Prostate gland (tissue), 2 donors: ENCODE measurements at regions not wholly inside any gene's neighbourhood (a gene's known extent, or its start where the extent isn't known, plus 50 kb on each side); places are given as distances from the start of the nearest gene placed in this dataset.

Experiments
- DNase-seq: peaks from one replicate; pipeline ENCODE4 v3.0.0-alpha.2; 2019; ENCODE audit warnings: low spot score
- H3K27ac ChIP-seq, 2 donors: fragments of 200-600 bp; sonication (generic); 2 replicates each; pipeline ENCODE4 v1.5.1; 2017 to 2019
- H3K27me3 ChIP-seq: fragments of 200-600 bp; sonication (generic); replicated peaks from 2 replicates; pipeline ENCODE4 v1.5.1; 2019; ENCODE audit not compliant: insufficient read depth
- H3K36me3 ChIP-seq, 2 donors: fragments of 200-600 bp; sonication (generic); 1 replicate in 1 of 2; 2 replicates in 1 of 2; pipeline versions ENCODE4 v1.5.1 to v1.8.1; 2017 to 2019
- H3K4me1 ChIP-seq: fragments of 200-600 bp; sonication (generic); replicated peaks from 2 replicates; pipeline ENCODE4 v1.5.1; 2019
- H3K4me3 ChIP-seq, 2 donors: fragments of 200-600 bp; sonication (generic); 2 replicates each; pipeline ENCODE4 v1.5.1; 2017 to 2019
- H3K9me3 ChIP-seq: fragments of 200-600 bp; sonication (generic); 2 replicates; pipeline ENCODE4 v1.5.1; 2017
- POLR2A ChIP-seq: fragments of 450-650 bp; IDR thresholded peaks from one replicate; pipeline ENCODE4 v1.6.1; 2016; ENCODE audit warnings: antibody characterized with exemption, mild to moderate bottlenecking
- POLR2AphosphoS5 ChIP-seq: sonication (generic); formaldehyde crosslinking; IDR thresholded peaks from one replicate; pipeline ENCODE4 v1.6.1; 2017; ENCODE audit warnings: antibody characterized with exemption
- WGBS: methylation state at CpG from one replicate; pipeline ENCODE4 v1.1.5; 2018; 5-methylcytosine and 5-hydroxymethylcytosine counted together
- intact Hi-C: fragments of 100-400 bp; cut with DNase I; formaldehyde crosslinking; loops from one replicate; pipeline ENCODE4 v1.14.2; 2022
- TF ChIP-seq, protein P1 (sequence below), 4 experiments: fragments of 200-600 bp in 2 of 4; fragments of 450-650 bp in 2 of 4; sonication (generic) in 2 of 4; IDR thresholded peaks; 1 replicate in 3 of 4; 2 replicates in 1 of 4; pipeline ENCODE4 v1.5.1; 2016 to 2019; ENCODE audit warnings: antibody characterized with exemption in 4 of 4, mild to moderate bottlenecking in 2 of 4, moderate library complexity in 2 of 4

GRCh38 chr3:177899275-177900067, 636.8 kb upstream of the KCNMB2 start:
- no peaks in the 10 kb centered on the region for H3K4me1 ChIP-seq
- DNase-seq = no peak
- TF ChIP-seq, protein P1, sequence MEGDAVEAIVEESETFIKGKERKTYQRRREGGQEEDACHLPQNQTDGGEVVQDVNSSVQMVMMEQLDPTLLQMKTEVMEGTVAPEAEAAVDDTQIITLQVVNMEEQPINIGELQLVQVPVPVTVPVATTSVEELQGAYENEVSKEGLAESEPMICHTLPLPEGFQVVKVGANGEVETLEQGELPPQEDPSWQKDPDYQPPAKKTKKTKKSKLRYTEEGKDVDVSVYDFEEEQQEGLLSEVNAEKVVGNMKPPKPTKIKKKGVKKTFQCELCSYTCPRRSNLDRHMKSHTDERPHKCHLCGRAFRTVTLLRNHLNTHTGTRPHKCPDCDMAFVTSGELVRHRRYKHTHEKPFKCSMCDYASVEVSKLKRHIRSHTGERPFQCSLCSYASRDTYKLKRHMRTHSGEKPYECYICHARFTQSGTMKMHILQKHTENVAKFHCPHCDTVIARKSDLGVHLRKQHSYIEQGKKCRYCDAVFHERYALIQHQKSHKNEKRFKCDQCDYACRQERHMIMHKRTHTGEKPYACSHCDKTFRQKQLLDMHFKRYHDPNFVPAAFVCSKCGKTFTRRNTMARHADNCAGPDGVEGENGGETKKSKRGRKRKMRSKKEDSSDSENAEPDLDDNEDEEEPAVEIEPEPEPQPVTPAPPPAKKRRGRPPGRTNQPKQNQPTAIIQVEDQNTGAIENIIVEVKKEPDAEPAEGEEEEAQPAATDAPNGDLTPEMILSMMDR (IDR thresholded peaks at IDR 0.05) = no peak
- TF ChIP-seq POLR2A (no peak), POLR2AphosphoS5 (no peak)
- no peak overlapping the region for H3K4me3 ChIP-seq
- H3K27me3 ChIP-seq = no peaks in the 10 kb centered on the region
- intact Hi-C loops = no loop called here
- WGBS = 96% methylated on average over 9 of the region's 9 CpGs
- H3K9me3 ChIP-seq = no peaks in the 10 kb centered on the region
- no peaks in the 10 kb centered on the region for H3K36me3 ChIP-seq
- no peak overlapping the region for H3K27ac ChIP-seq

DNA sequence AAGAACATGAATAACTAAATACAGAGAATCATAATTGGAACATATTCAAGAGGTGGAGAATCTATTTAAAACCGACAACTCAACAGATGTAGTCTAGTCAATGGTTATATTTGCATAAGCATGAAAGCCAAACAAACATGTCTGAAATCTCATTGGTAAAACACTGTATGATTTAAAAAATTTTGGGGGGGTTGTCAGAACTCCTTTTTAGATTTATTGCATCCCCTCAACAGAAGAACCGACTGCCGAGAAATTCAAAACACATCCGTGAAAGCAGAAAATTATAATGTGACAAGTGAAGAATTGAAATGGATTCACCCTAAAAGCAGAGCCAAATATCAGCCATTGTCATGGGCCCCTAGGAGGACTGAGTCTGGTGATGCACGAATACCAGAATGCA, 633.4 kb upstream of the KCNMB2 start:
- TF ChIP-seq, protein P1 (IDR thresholded peaks at IDR 0.05) = no peak
- TF ChIP-seq POLR2AphosphoS5 = no peak
- TF ChIP-seq POLR2A = no peak
- intact Hi-C loops = no loop called here
- WGBS = 95% methylated on average over 5 of the region's 5 CpGs

DNA sequence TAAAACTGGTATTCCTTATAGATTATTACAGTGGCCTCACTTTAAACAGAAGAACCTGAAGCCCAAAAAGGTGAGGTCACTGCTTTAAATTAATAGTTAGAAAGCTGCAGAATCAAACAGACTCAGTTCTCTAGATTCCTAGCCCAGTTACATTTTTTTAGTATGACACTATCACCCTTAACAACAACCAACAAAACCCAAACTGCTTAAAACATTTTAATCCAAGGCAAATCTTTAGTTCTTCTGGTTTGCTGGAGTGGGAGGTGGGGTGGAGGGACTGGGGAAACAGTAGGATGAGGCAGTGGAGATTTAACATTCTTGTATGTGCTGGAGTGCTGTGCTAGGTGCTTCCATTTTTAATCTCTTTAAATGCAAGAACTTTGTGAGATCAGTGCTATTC, 631.6 kb upstream of the KCNMB2 start:
- Histone ChIP-seq H3K4me3 (no peak overlapping the region), H3K36me3 (no peaks in the 10 kb centered on the region), H3K27me3 (no peaks in the 10 kb centered on the region), H3K9me3 (no peaks in the 10 kb centered on the region), H3K4me1 (peaks cover 7% of the 10 kb centered on the region), H3K27ac (peak overlapping the region in 1 of 2 donors; percentile 36)
- TF ChIP-seq POLR2A = no peak
- TF ChIP-seq, protein P1 (IDR thresholded peaks at IDR 0.05) = no peak
- no peak for TF ChIP-seq POLR2AphosphoS5
- DNase-seq = no peak
- intact Hi-C loops = no loop called here

More for the DNA sequence above, 633.4 kb upstream of the KCNMB2 start:
- H3K36me3 ChIP-seq = no peaks in the 10 kb centered on the region
- no peaks in the 10 kb centered on the region for H3K9me3 ChIP-seq
- H3K4me3 ChIP-seq = no peak overlapping the region
- H3K4me1 ChIP-seq = peaks cover 7% of the 10 kb centered on the region
- no peaks in the 10 kb centered on the region for H3K27me3 ChIP-seq
- no peak for DNase-seq
- H3K27ac ChIP-seq = no peak overlapping the region

DNA sequence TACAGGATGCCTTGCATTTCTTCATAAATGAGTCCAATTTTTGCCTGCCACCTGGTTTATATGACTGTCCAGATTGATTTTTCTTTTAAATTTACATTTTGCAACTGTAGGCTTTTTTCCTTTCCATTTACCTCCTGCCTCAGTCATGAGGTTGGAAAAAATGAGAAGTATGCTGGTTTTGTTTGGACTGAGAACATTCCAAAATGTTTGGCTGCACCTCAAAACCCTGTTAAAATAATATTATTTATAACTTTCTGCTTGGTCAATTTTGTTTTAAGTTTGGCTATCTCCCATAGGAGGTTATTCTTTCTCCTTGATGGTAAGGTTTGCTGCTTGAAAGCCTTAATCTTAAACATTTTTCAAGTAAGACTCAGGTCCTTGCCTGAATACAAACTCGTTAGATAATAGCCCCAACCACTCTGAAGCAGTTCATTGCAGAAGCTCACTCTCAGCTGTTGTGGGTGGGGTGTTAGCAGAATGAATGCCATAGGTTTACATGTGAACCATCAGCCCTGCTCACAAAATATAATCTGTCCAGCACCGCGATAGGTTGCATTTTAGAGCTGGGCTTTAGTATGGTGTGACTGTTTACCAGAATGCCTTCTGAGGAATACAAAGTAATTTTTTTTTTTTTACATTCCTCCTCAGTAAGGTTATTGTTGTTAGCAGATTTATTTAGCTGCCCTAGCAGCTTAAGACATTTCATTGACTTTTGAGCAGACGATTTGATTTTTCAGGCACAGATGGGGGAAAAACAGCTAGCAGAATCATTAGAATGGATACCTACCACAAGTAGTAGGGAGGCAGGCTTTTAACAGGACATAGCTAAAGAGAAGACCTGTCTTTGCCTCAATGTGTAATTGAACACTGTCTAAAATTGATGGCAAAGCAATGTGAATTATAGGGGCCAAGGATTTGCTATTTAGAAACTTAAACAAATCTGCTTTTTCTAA, 630.8 kb upstream of the KCNMB2 start:
- no peaks in the 10 kb centered on the region for H3K36me3 ChIP-seq
- WGBS = 32% methylated on average over 4 of the region's 4 CpGs
- TF ChIP-seq POLR2A (no peak), POLR2AphosphoS5 (peak; percentile 5)
- no peak for DNase-seq
- peak overlapping the region; percentile 20 to 36 for H3K27ac ChIP-seq
- H3K4me3 ChIP-seq = no peak overlapping the region
- H3K27me3 ChIP-seq = no peaks in the 10 kb centered on the region
- intact Hi-C loops = no loop called here
- H3K9me3 ChIP-seq = no peaks in the 10 kb centered on the region
- peaks cover 7% of the 10 kb centered on the region for H3K4me1 ChIP-seq

- H3K4me3 ChIP-seq = no peak overlapping the region
Measured at GRCh38 chr3:177906126-177906511, 630.1 kb upstream of the KCNMB2 start.

More at GRCh38 chr3:177906126-177906511, 630.1 kb upstream of the KCNMB2 start:
- Histone ChIP-seq H3K27ac (peak overlapping the region; percentile 20 to 26), H3K9me3 (no peaks in the 10 kb centered on the region), H3K27me3 (no peaks in the 10 kb centered on the region), H3K4me1 (peaks cover 7% of the 10 kb centered on the region), H3K36me3 (no peaks in the 10 kb centered on the region)
- TF ChIP-seq, protein P1 (IDR thresholded peaks at IDR 0.05) = no peak
- TF ChIP-seq POLR2A (no peak), POLR2AphosphoS5 (no peak)
- intact Hi-C loops = no loop called here
- WGBS = 33% methylated on average over 4 of the region's 4 CpGs
- DNase-seq = no peak
